Ishikawa (cell line): ENCODE measurements at regions not wholly inside any gene's neighbourhood (a gene's known extent, or its start where the extent isn't known, plus 50 kb on each side); places are given as distances from the start of the nearest gene placed in this dataset.

Experiments
- CEBPB ChIP-seq: IDR thresholded peaks from 2 replicates; pipeline ENCODE4 v1.6.1; 2012
- CREB1 ChIP-seq: IDR thresholded peaks from 2 replicates; pipeline ENCODE4 v1.6.1; 2012; ENCODE audit warnings: low read depth
- EGR1 ChIP-seq: IDR thresholded peaks from 2 replicates; pipeline ENCODE4 v1.6.1; 2012
- EP300 ChIP-seq: IDR thresholded peaks from 2 replicates; pipeline ENCODE4 v1.6.1; 2012; ENCODE audit warnings: borderline replicate concordance
- FOXM1 ChIP-seq: IDR thresholded peaks from 2 replicates; pipeline ENCODE4 v1.6.1; 2012; ENCODE audit warnings: low read depth, borderline replicate concordance
- MAX ChIP-seq: IDR thresholded peaks from 2 replicates; pipeline ENCODE4 v1.6.1; 2012
- NFIC ChIP-seq: IDR thresholded peaks from 2 replicates; pipeline ENCODE4 v1.6.1; 2012
- RAD21 ChIP-seq: IDR thresholded peaks from 2 replicates; pipeline ENCODE4 v1.6.1; 2012; ENCODE audit warnings: low read depth
- REST ChIP-seq: IDR thresholded peaks from 2 replicates; pipeline ENCODE4 v1.6.1; 2012; ENCODE audit warnings: low read depth, mild to moderate bottlenecking
- TAF1 ChIP-seq: IDR thresholded peaks from 2 replicates; pipeline ENCODE4 v1.6.1; 2012; ENCODE audit warnings: low read depth, mild to moderate bottlenecking
- TCF12 ChIP-seq: IDR thresholded peaks from 2 replicates; pipeline ENCODE4 v1.6.1; 2012; ENCODE audit warnings: low read depth
- TEAD4 ChIP-seq: IDR thresholded peaks from 2 replicates; pipeline ENCODE4 v1.6.1; 2012
- USF1 ChIP-seq: IDR thresholded peaks from 2 replicates; pipeline ENCODE4 v1.6.1; 2012
- YY1 ChIP-seq: IDR thresholded peaks from 2 replicates; pipeline ENCODE4 v1.6.1; 2012; ENCODE audit warnings: low read depth
- ZBTB7A ChIP-seq: IDR thresholded peaks from 2 replicates; pipeline ENCODE4 v1.6.1; 2012; ENCODE audit warnings: low read depth

- TF ChIP-seq USF1 (no peak), REST (no peak), CEBPB (no peak), FOXM1 (no peak), NFIC (no peak), ZBTB7A (no peak), TAF1 (no peak), TCF12 (no peak), YY1 (no peak), MAX (no peak), EP300 (no peak), CREB1 (no peak), RAD21 (no peak), TEAD4 (no peak)
Measured at GRCh38 chr9:30299126-30299780, 2085.2 kb upstream of the ACO1 start.

GRCh38 chr9:30301271-30301963 is 2083.0 kb upstream of the ACO1 start:
- no peak for TF ChIP-seq FOXM1

GRCh38 chr9:30310711-30311110 is 2073.7 kb upstream of the ACO1 start:
- TF ChIP-seq TCF12 (no peak), NFIC (no peak)

GRCh38 chr9:30329431-30329830 is 2055.0 kb upstream of the ACO1 start:
- TF ChIP-seq REST, result no peak
- TF ChIP-seq MAX, result no peak
- TF ChIP-seq ZBTB7A, result no peak
- TF ChIP-seq EGR1, result no peak
- no peak for TF ChIP-seq FOXM1
- no peak for TF ChIP-seq EP300
- no peak for TF ChIP-seq USF1
- no peak for TF ChIP-seq CREB1
- TF ChIP-seq CEBPB, result no peak
- TF ChIP-seq TEAD4, result no peak
- no peak for TF ChIP-seq RAD21
- TF ChIP-seq TCF12, result no peak
- TF ChIP-seq YY1, result no peak
- TF ChIP-seq NFIC, result no peak
- no peak for TF ChIP-seq TAF1

- TF ChIP-seq NFIC, result no peak
- no peak for TF ChIP-seq TAF1
Measured at GRCh38 chr9:30348904-30349303, 2035.5 kb upstream of the ACO1 start.

- TF ChIP-seq CREB1, result no peak
- TF ChIP-seq TEAD4, result no peak
- no peak for TF ChIP-seq NFIC
- TF ChIP-seq USF1, result no peak
- no peak for TF ChIP-seq MAX
- TF ChIP-seq CEBPB, result no peak
- no peak for TF ChIP-seq EP300
- no peak for TF ChIP-seq ZBTB7A
- TF ChIP-seq RAD21, result no peak
- no peak for TF ChIP-seq EGR1
- TF ChIP-seq FOXM1, result no peak
- TF ChIP-seq REST, result no peak
Measured at GRCh38 chr9:30349526-30350513, 2034.6 kb upstream of the ACO1 start.
